GM21526 (cell line): ENCODE measurements at regions not wholly inside any gene's neighbourhood (a gene's known extent, or its start where the extent isn't known, plus 50 kb on each side); places are given as distances from the start of the nearest gene placed in this dataset.
A peak's percentile ranks its signal among the peaks of the same experiment; 100 is the strongest.
"Not testable (repeated sequence)": the region's sequence is repeated elsewhere in the genome, so short reads cannot be mapped to it uniquely, and the experiment has no call there.

Experiments used
- ATAC-seq: cut with Tn5 transposase; IDR thresholded peaks from one replicate; pipeline ENCODE4 v1.9.1; 2021; ENCODE audit warnings: moderate library complexity; ENCODE audit not compliant: unreplicated experiment, low FRiP score

DNA sequence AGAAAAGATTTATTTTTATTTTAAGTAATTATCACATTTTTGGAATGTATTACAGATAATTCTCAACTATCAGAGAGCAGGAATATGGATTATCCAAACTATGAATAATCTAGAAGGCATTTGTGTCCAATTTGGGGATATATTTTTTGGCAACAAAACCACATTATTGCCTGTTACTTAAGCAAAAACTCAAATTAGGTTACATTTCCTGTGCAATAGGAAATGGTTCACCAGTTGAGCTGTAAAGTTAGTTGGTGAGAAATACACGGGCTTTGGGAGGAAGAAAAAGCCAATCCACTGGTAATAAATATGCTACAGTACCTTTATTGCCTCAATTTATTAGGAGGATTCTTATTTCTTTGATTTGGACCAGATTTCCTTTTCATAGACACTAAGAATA lies 1075.2 kb downstream of the PCDH9 start:
- no peak for ATAC-seq

DNA sequence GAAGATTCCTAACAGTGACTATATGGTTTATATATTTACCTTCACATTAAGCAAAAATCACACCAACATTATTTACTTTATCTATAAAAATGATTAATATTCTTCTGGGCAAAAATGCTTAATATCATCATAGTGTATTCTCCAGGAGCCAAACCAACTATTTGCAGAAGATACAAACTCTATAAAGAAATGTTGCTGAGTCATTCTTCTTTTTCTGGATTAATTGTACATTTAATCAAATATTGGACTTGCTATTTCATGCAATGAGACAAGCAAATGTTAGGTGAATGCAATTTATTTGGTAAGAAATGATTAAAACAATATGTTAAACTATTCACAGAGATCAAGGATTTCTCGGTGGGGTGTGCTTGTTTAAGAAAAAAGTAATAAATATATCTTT lies 1075.8 kb downstream of the PCDH9 start:
- no peak for ATAC-seq

DNA sequence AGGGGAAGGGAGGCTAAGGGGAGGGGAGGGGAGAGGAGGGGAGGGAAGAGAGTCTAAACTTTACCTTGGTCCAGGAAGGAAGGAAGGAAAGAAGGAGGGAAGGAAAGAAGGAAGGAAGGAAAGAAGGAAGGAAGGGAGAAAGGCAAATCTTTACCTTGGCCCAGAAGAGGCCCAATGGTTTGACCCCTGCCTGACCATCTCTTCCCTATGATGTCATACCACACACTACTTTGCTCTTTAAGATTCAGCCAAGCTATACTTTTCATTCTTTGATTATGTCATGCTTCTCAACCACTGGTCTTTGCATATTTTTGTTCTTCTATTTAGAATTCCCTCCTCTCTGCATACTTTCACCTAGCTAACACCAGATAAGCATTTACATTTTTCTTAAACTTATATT lies 1077.5 kb downstream of the PCDH9 start:
- no peak for ATAC-seq

DNA sequence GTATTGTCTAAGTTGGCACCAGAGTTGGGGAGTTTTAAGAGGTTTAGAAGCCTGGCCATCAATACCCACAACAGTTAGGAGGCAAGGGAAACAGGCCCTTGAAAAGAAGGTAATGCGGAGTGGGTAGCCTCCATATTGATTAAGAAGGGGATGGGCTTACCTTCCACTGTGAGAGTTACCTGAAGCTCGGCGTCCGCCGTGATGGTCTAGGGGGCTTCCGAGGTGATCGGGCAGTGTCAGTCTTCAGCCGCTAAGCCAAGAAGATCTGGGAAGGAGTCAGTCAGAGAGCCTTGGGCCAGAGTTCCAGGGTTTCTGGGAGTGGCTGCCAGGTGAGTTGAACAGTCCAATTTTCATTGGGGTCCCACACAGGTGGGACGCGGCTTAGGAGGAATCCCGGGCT lies 1085.8 kb downstream of the PCDH9 start:
- not testable (repeated sequence) for ATAC-seq

DNA sequence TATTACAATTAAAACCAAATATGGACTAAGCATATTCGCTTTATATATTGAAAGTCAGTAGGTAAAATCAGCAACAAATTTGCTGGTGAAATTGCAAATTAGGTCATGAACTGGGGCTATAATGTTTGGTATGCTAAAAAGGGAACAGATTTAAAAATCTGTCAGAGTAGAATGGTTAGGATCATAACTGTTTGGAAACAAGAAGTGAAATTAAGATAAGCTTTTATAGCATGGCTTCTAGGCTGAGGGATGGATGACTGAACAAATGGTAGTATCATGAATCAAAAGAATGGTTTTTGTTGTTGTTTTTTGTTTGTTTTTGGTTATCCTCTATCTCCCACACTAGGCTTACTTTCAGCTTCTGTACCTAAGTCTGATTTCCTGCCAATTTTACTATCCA lies 1090.4 kb downstream of the PCDH9 start:
- peak; percentile 30 for ATAC-seq

DNA sequence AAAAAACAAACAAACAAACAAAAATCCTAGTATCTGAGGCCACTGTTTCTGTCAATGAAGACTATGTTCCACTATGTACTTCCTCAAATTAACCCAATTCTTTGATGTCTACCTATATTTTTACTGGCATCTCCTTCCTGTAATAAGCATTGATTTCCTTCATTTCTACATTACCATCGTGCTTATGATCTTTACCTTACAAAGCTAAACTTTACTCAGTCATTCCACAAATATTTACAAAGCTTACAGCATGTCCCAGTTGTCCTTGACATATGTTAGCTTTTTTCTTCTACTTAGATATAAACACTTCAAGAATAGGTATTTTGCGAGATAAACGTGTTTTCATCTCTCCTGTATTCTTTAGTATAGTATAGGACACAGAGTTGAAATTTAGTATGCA lies 1090.9 kb downstream of the PCDH9 start:
- no peak for ATAC-seq

- ATAC-seq = peak; percentile 92
These were observed 1091.8 kb downstream of the PCDH9 start for GRCh38 chr13:66138172-66138811.

- peak; percentile 22 for ATAC-seq
These were observed 1092.8 kb downstream of the PCDH9 start for GRCh38 chr13:66137384-66137783.

- peak; percentile 91 for ATAC-seq
These were observed 1101.4 kb downstream of the PCDH9 start for GRCh38 chr13:66128692-66129269.

DNA sequence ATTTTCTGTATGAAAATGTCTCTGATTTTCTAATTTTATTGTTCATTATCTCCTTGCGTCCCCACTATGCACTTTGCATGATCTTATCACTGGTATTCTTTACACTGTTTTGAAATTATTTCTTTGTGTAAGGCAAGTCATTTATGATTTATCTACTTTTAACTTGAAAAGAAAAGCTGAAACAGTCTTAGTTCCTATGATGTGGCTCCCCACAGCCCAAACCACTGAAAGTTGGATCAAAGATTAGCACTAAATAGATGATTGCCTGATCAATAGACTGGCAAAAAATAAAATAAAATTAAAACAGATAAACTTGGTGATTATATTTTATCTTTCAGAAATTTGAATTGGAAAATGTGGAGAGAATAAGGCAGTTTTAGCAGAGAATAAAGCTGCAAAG lies 1101.9 kb downstream of the PCDH9 start:
- ATAC-seq = no peak

DNA sequence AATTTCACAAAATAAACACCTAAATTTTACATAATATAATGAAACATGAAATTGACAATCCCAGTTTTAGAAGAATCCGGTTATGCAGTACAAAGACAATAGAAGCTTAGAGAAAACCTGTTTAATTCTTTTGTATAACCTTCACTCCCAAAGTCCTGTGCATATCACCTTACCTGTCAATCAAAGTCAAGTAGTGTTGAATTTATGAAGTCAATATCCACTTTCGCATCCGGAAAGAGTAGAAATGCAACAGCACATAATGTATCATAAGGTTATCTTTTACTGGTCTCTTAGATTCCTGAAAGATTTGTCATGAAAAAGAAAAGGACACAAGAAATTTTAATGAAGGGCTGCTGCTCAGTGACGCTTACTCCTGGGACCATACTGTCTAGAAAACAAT lies 1112.6 kb downstream of the PCDH9 start:
- no peak for ATAC-seq

GRCh38 chr13:66113882-66114526 lies 1116.1 kb downstream of the PCDH9 start:
- no peak for ATAC-seq

GRCh38 chr13:66111628-66112027 lies 1118.5 kb downstream of the PCDH9 start:
- ATAC-seq = no peak

GRCh38 chr13:66106246-66106645 lies 1123.9 kb downstream of the PCDH9 start:
- ATAC-seq = no peak

DNA sequence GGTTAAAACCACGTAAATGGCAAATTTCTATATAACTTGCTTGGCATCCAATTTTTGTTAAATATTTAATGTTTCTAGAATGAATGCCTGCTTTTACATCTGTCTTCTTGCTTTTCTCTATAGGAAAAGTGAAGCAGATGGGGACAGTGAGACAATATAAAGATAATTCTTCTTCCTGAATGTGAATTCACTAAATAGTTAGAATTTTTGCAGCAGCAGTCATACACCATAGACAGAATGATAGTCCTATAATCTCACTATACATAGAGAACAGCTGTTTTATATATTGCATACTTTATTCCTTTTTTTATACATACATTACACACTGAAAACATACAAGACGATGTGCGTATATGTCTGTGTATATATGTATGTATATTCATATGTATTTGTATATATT lies 1127.3 kb downstream of the PCDH9 start:
- no peak for ATAC-seq

DNA sequence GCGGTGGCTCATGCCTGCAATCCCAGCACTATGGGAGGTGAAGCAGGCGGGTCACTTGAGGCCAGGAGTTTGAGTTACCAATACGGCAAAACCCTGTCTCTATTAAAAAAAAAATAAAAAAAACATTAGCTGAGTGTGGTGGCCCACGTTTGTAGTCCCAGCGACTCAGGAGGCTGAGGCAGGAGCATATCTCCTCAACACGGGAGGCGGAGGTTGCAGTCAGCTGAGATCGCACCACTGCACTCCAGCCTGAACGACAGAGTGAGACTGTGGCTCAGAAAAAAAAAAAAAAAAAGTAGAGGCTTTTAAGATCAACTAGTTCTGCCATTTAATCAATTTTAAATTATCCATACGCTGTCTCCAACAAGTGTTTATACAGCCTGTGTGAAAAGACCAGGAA lies 1130.3 kb downstream of the PCDH9 start:
- no peak for ATAC-seq

DNA sequence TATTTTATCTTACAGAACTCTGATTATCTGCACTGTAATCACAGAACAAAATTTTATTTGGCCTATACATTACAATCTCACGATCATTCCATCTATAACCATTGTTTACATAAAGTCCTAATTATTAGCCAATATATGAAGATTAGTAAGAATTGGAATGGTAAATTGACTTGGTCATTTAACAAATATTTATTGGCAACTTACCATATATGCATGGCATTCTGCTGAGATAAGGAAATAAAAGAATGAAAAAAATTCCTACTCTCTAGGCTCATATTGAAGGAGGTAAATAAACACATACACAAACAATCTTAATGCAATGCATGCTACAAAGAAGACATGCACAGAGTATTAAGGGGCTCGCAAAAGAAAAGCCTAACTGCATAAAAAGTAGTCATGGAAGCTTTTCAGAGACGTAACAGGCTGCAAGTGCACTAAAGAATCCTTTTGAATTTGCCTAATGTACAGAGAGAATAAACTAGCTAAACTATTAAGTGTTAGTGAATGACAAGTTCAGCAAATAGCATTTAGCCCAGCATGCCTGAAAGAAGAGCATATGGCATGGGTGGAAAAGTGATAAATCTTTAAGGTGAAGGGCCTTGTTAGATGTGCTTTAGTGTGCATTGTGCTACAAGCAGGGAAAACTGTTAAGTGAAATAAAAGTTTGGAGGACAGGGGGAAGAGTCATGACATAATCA lies 1131.1 kb downstream of the PCDH9 start:
- ATAC-seq = no peak

GRCh38 chr13:66089711-66090110 lies 1140.4 kb downstream of the PCDH9 start:
- ATAC-seq = no peak

GRCh38 chr13:66087269-66087710 lies 1142.8 kb downstream of the PCDH9 start:
- ATAC-seq = no peak

DNA sequence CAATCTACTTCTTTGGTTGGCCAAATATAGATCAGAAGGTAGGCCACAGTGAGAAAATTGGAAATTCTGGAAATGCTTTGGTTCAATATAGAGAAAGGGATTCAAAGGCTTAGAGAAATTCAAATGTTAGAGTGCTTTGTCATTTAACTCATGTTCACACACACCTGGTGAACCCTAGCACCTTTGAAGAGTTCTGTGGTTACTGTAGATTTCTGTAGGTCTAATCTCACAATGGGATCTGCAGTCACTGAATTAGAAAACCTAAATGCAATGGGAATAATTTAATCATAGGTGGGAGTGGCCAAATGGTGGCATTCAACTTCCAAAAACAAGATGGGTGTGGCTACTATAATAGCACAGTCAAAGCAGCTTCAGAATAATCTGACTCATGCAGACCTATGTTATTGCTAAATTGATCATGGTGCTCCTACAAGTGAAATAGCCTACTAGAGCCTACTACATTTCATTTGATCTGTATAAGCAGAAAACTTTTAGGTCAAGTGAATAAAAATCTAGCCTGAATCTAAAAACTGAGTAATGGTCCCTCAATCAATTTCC lies 1152.9 kb downstream of the PCDH9 start:
- no peak for ATAC-seq

GRCh38 chr13:66076417-66076816 lies 1153.7 kb downstream of the PCDH9 start:
- no peak for ATAC-seq
